Bronchial epithelial cell (primary cell): ENCODE measurements at regions not wholly inside any gene's neighbourhood (a gene's known extent, or its start where the extent isn't known, plus 50 kb on each side); places are given as distances from the start of the nearest gene placed in this dataset.

Experiments
- DNase-seq: peaks from one replicate; pipeline ENCODE4 v3.0.0-alpha.2; 2010; ENCODE audit warnings: low read depth
- FAIRE-seq: peaks from 2 replicates; lab custom pipeline; 2011; peaks lifted over from hg19 to GRCh38; lab: Jason Lieb, UNC
- H3K27me3 ChIP-seq: 2 replicates; pipeline ENCODE4 v1.5.1; 2011; ENCODE audit warnings: low read length; ENCODE audit not compliant: control insufficient read depth, insufficient read depth
- H3K36me3 ChIP-seq: 2 replicates; pipeline ENCODE4 v1.5.1; 2011; ENCODE audit warnings: low read length; ENCODE audit not compliant: control insufficient read depth, insufficient read depth
- H3K4me3 ChIP-seq: 2 replicates; pipeline ENCODE4 v1.5.1; 2011; ENCODE audit warnings: mild to moderate bottlenecking, low read depth, low read length, control low read depth
- CTCF ChIP-seq: IDR thresholded peaks from 2 replicates; pipeline ENCODE4 v1.5.1; 2011; ENCODE audit warnings: mild to moderate bottlenecking, moderate library complexity, low read length, control low read depth, inconsistent platforms; ENCODE audit not compliant: insufficient read depth, severe bottlenecking

- Histone ChIP-seq H3K4me3 (peak overlapping the region; percentile 48), H3K36me3 (no peaks in the 10 kb centered on the region), H3K27me3 (peaks cover 2% of the 10 kb centered on the region)
- FAIRE-seq (no peak), DNase-seq (no peak)
- TF ChIP-seq CTCF: no peak
Measured at GRCh38 chr12:77324416-77324762, 259.0 kb upstream of the E2F7 start.

GRCh38 chr12:77323788-77324415 is 258.5 kb upstream of the E2F7 start:
- H3K27me3 ChIP-seq: peaks cover 2% of the 10 kb centered on the region
- TF ChIP-seq CTCF: no peak
- no peak overlapping the region for H3K4me3 ChIP-seq
- no peaks in the 10 kb centered on the region for H3K36me3 ChIP-seq
- no peak for DNase-seq
- FAIRE-seq: no peak

GRCh38 chr12:77319166-77319565 is 253.8 kb upstream of the E2F7 start:
- H3K27me3 ChIP-seq: no peaks in the 10 kb centered on the region
- FAIRE-seq: no peak

DNA sequence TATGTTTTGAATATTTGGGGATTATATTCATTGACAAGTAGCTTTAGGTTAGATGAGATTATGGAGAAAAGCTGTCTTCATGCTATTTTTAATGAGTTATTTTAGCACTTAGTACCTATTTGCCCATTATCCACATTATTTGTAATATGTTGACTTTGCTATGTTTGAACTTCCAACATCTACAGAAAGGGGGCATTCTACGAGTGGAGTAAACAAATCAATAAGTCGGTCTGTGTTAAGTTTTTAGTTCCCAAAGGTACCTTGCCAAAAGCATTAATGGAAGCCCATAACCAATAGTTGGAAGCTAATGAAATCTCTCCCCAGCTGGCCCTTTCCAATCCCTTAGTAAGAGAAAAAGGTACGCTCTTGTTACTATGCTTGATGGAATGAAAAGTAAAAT is 250.0 kb upstream of the E2F7 start:
- DNase-seq (no peak), FAIRE-seq (no peak)
- H3K4me3 ChIP-seq: no peak overlapping the region
- H3K27me3 ChIP-seq: no peaks in the 10 kb centered on the region
- no peak for TF ChIP-seq CTCF
- no peaks in the 10 kb centered on the region for H3K36me3 ChIP-seq

More at GRCh38 chr12:77319166-77319565, 253.8 kb upstream of the E2F7 start:
- no peaks in the 10 kb centered on the region for H3K36me3 ChIP-seq
- no peak for DNase-seq
- no peak overlapping the region for H3K4me3 ChIP-seq
- TF ChIP-seq CTCF: no peak

DNA sequence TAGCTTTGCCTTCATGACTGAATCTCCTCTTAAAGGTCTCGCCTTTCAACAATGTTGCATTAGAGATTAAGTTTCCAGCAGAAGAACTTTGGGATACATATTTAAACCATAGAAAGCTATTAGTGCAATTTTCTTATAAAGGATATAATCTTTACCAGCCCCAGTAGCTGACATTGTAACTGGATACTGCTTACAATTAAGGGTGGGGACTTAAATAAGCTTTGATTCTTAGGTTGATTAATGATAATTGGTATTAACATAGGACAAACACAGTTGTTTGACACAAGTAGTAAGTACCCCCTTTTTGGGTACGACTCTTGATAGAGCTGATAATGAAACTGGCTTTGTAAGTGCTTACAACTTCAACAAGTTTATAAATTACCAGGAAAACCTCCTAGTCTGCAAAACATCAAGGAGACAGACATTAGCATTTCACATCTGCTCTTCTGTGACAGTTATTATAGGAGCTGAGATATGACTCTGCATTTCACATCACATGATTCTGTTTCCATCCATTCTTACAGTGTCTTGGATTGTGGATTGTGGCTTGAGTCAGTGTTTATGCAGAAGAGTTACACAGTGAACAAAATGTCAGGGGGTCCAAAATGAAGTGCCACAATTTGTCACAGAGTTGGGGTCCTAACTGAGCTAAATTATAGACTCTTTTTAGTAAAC is 249.1 kb upstream of the E2F7 start:
- Histone ChIP-seq H3K4me3 (no peak overlapping the region), H3K36me3 (no peaks in the 10 kb centered on the region), H3K27me3 (no peaks in the 10 kb centered on the region)
- no peak for FAIRE-seq
- TF ChIP-seq CTCF: no peak
- no peak for DNase-seq
